B cell (primary cell): ENCODE measurements at regions not wholly inside any gene's neighbourhood (a gene's known extent, or its start where the extent isn't known, plus 50 kb on each side); places are given as distances from the start of the nearest gene placed in this dataset.

ENCODE experiments used
- ATAC-seq: fragments of 200-7000 bp; cut with Tn5 transposase; one replicate; pipeline ENCODE4 v1.10.0; 2021; ENCODE audit warnings: low read depth, mild to moderate bottlenecking, moderate number of reproducible peaks, moderate library complexity
- CTCF ChIA-PET: fragments of 350-600 bp; sonication (Branson Sonifier 250); formaldehyde crosslinking; loops from one replicate; lab custom pipeline; 2021; ENCODE audit warnings: antibody characterized with exemption, inconsistent platforms; lab: Charles Lee
- POLR2A ChIA-PET: fragments of 350-600 bp; sonication (Branson Sonifier 250); formaldehyde crosslinking; loops from one replicate; lab custom pipeline; 2021; ENCODE audit warnings: antibody characterized with exemption; lab: Charles Lee
- DNase-seq: peaks from one replicate; pipeline ENCODE4 v3.0.0; 2013
- H2AFZ ChIP-seq: 2 replicates; pipeline ENCODE4 v1.6.1; 2012; ENCODE audit warnings: mild to moderate bottlenecking, low read depth, low read length; ENCODE audit not compliant: insufficient read depth, poor library complexity, severe bottlenecking
- H3K27ac ChIP-seq, 2 donors: 1 replicate in 1 of 2; 2 replicates in 1 of 2; pipeline ENCODE4 v1.5.1; 2012 to 2013; ENCODE audit warnings: low read length in 2 of 2, mild to moderate bottlenecking in 2 of 2, moderate library complexity in 1 of 2
- H3K27me3 ChIP-seq, 4 experiments: fragments of 200-600 bp in 1 of 4; sonication (generic) in 1 of 4; replicated peaks in 1 of 4; 1 replicate in 2 of 4; 2 replicates in 2 of 4; pipeline versions ENCODE4 v1.6.1 to v1.7.0; 2013 to 2016; ENCODE audit warnings: low read length in 3 of 4, mild to moderate bottlenecking in 2 of 4, mixed read lengths in 1 of 4, moderate library complexity in 1 of 4; ENCODE audit not compliant: insufficient read depth in 4 of 4, control insufficient read depth in 3 of 4; ENCODE audit errors: control extremely low read depth in 1 of 4
- H3K36me3 ChIP-seq, 2 experiments: replicated peaks in 1 of 2; 1 replicate in 1 of 2; 2 replicates in 1 of 2; pipeline versions ENCODE4 v1.6.1 to v1.7.1; 2013; ENCODE audit warnings: low read length in 1 of 2; ENCODE audit not compliant: insufficient read depth in 2 of 2, control insufficient read depth in 1 of 2; ENCODE audit errors: control extremely low read depth in 1 of 2, extremely low read depth in 1 of 2
- H3K4me1 ChIP-seq, 2 donors: fragments of 200-600 bp in 1 of 2; sonication (generic) in 1 of 2; 1 replicate in 1 of 2; 2 replicates in 1 of 2; pipeline versions ENCODE4 v1.5.1 to v1.6.1; 2013 to 2017; ENCODE audit warnings: low read length in 2 of 2; ENCODE audit not compliant: control insufficient read depth in 2 of 2, insufficient read depth in 2 of 2
- H3K4me2 ChIP-seq: replicated peaks from 2 replicates; pipeline ENCODE3; 2012; ENCODE audit warnings: mild to moderate bottlenecking, low read depth, low read length; ENCODE audit not compliant: poor library complexity, severe bottlenecking
- H3K4me3 ChIP-seq, 5 experiments: fragments of 200-600 bp in 1 of 5; sonication (generic) in 1 of 5; 1 replicate in 3 of 5; 2 replicates in 2 of 5; pipeline versions ENCODE4 v1.5.1 to v1.7.0; 2011 to 2016; ENCODE audit warnings: low read length in 4 of 5, mild to moderate bottlenecking in 4 of 5, low read depth in 2 of 5, control low read depth in 1 of 5, moderate library complexity in 1 of 5; ENCODE audit not compliant: insufficient read depth in 1 of 5; ENCODE audit errors: control extremely low read depth in 1 of 5, extremely low read depth in 1 of 5
- H3K79me2 ChIP-seq: fragments of 200-600 bp; sonication (generic); one replicate; pipeline ENCODE4 v1.6.0; 2016; ENCODE audit warnings: low read length; ENCODE audit not compliant: control insufficient read depth, insufficient read depth
- H3K9ac ChIP-seq: fragments of 200-600 bp; sonication (generic); 2 replicates; pipeline ENCODE4 v1.6.1; 2017; ENCODE audit warnings: mild to moderate bottlenecking, low read length, moderate library complexity
- H3K9me3 ChIP-seq, 3 donors: one replicate each; pipeline versions ENCODE4 v1.6.1 to v1.7.1; 2013; ENCODE audit warnings: low read length in 2 of 3; ENCODE audit not compliant: control insufficient read depth in 2 of 3, insufficient read depth in 1 of 3; ENCODE audit errors: control extremely low read depth in 1 of 3
- H4K20me1 ChIP-seq: 2 replicates; pipeline ENCODE4 v1.6.0; 2012; ENCODE audit warnings: mild to moderate bottlenecking, low read length; ENCODE audit not compliant: insufficient read depth, control insufficient read depth, poor library complexity, severe bottlenecking
- H3K27ac Mint-ChIP-seq: one replicate; pipeline ENCODE4 v1.8.0; 2021; ENCODE audit warnings: mixed read lengths
- H3K27me3 Mint-ChIP-seq: one replicate; pipeline ENCODE4 v1.8.0; 2021; ENCODE audit warnings: mixed read lengths
- H3K4me1 Mint-ChIP-seq: one replicate; pipeline ENCODE4 v1.8.0; 2021; ENCODE audit warnings: mixed read lengths
- H3K4me3 Mint-ChIP-seq: one replicate; pipeline ENCODE4 v1.8.0; 2021; ENCODE audit warnings: mixed read lengths
- H3K9me3 Mint-ChIP-seq: one replicate; pipeline ENCODE4 v1.8.0; 2022; ENCODE audit warnings: mixed read lengths; ENCODE audit not compliant: insufficient read depth
- CTCF ChIP-seq: fragments of 200-600 bp; IDR thresholded peaks from one replicate; pipeline ENCODE4 v1.8.0; 2022; ENCODE audit warnings: antibody characterized with exemption, mild to moderate bottlenecking
- EZH2 ChIP-seq: IDR thresholded peaks from 2 replicates; pipeline ENCODE4 v1.6.1; 2012; ENCODE audit warnings: borderline replicate concordance, low read depth, mild to moderate bottlenecking, moderate library complexity, low read length; ENCODE audit not compliant: insufficient read depth, poor library complexity, severe bottlenecking
- WGBS: methylation state at CpG from one replicate; pipeline ENCODE4 v1.1.5; 2013; ENCODE audit warnings: missing lambda C conversion rate; ENCODE audit not compliant: insufficient coverage; 5-methylcytosine and 5-hydroxymethylcytosine counted together
- intact Hi-C: fragments of 100-400 bp; cut with micrococcal nuclease; formaldehyde crosslinking; loops from one replicate; pipeline ENCODE4 v1.10.0; 2022

- DNase-seq (no peak), ATAC-seq (no peak)
- WGBS = no CpG with 5 or more reads among the region's 2 CpGs
- no peak overlapping the region for H3K9ac ChIP-seq
- intact Hi-C loops = no loop called here
- no peaks in the 10 kb centered on the region for H3K4me1 ChIP-seq
- Mint-ChIP-seq H3K4me1 (peaks cover 2% of the 10 kb centered on the region), H3K4me3 (no peak overlapping the region), H3K27ac (no peak overlapping the region), H3K9me3 (peaks cover 4% of the 10 kb centered on the region), H3K27me3 (peaks cover 21% of the 10 kb centered on the region)
- CTCF ChIA-PET = no interaction called here
- POLR2A ChIA-PET = no interaction called here
- TF ChIP-seq EZH2 (no peak), CTCF (no peak)
- H2AFZ ChIP-seq = no peak overlapping the region
- no peak overlapping the region for H3K4me2 ChIP-seq
- H3K79me2 ChIP-seq = no peaks in the 10 kb centered on the region
- no peaks in the 10 kb centered on the region for H3K27me3 ChIP-seq
- no peaks in the 10 kb centered on the region for H3K36me3 ChIP-seq
- no peak overlapping the region for H3K27ac ChIP-seq
- H4K20me1 ChIP-seq = no peaks in the 10 kb centered on the region
- no peaks in the 10 kb centered on the region for H3K9me3 ChIP-seq
- H3K4me3 ChIP-seq = no peak overlapping the region
These were observed 98.1 kb upstream of the SH3BP4 start for GRCh38 chr2:234853729-234854128.

- no peak for TF ChIP-seq CTCF
- TF ChIP-seq EZH2 = no peak
These were observed 98.9 kb upstream of the SH3BP4 start for GRCh38 chr2:234852941-234853340.

More at GRCh38 chr2:234852941-234853340, 98.9 kb upstream of the SH3BP4 start:
- Mint-ChIP-seq H3K27me3 (peaks cover 29% of the 10 kb centered on the region), H3K27ac (no peak overlapping the region), H3K4me3 (no peak overlapping the region), H3K9me3 (peaks cover 4% of the 10 kb centered on the region), H3K4me1 (peaks cover 2% of the 10 kb centered on the region)
- no peaks in the 10 kb centered on the region for H3K9me3 ChIP-seq
- ChIA-PET CTCF (no interaction called here), POLR2A (no interaction called here)
- no peaks in the 10 kb centered on the region for H4K20me1 ChIP-seq
- H3K9ac ChIP-seq = no peak overlapping the region
- DNase-seq (no peak), ATAC-seq (no peak)
- H3K4me2 ChIP-seq = no peak overlapping the region
- no peaks in the 10 kb centered on the region for H3K27me3 ChIP-seq
- no peak overlapping the region for H2AFZ ChIP-seq
- intact Hi-C loops = no loop called here
- H3K27ac ChIP-seq = no peak overlapping the region
- H3K36me3 ChIP-seq = no peaks in the 10 kb centered on the region
- WGBS = 93% methylated on average over 4 of the region's 5 CpGs
- no peak overlapping the region for H3K4me3 ChIP-seq
- H3K4me1 ChIP-seq = no peaks in the 10 kb centered on the region
- H3K79me2 ChIP-seq = no peaks in the 10 kb centered on the region
